PFSK-1 (cell line): ENCODE measurements at regions not wholly inside any gene's neighbourhood (a gene's known extent, or its start where the extent isn't known, plus 50 kb on each side); places are given as distances from the start of the nearest gene placed in this dataset.
A peak's percentile ranks its signal among the peaks of the same experiment; 100 is the strongest.

ENCODE experiments used
- FOXP2 ChIP-seq: optimal IDR thresholded peaks from 2 replicates; pipeline ENCODE3; 2011; ENCODE audit warnings: borderline replicate concordance, control low read depth, inconsistent platforms; ENCODE audit not compliant: insufficient read depth; ENCODE audit errors: extremely low read length, extremely low read depth
- POLR2AphosphoS5 ChIP-seq: IDR thresholded peaks from 2 replicates; pipeline ENCODE4 v1.6.1; 2012; ENCODE audit warnings: low read depth, mild to moderate bottlenecking, control low read depth, low read length, moderate library complexity
- SIN3A ChIP-seq: IDR thresholded peaks from 2 replicates; pipeline ENCODE4 v1.6.1; 2012; ENCODE audit warnings: mild to moderate bottlenecking, low read length, moderate library complexity, borderline replicate concordance; ENCODE audit not compliant: insufficient read depth
- TAF1 ChIP-seq: IDR thresholded peaks from 2 replicates; pipeline ENCODE4 v1.6.1; 2012; ENCODE audit warnings: low read length, control low read depth, borderline replicate concordance; ENCODE audit not compliant: insufficient read depth
- TF ChIP-seq, protein P1 (sequence below), 2 experiments: IDR thresholded peaks; 2 replicates each; pipeline versions ENCODE4 v1.6.1 to v1.8.0; 2011 to 2012; ENCODE audit warnings: low read depth in 2 of 2, low read length in 2 of 2, control low read depth in 1 of 2, inconsistent platforms in 1 of 2, mild to moderate bottlenecking in 1 of 2, moderate library complexity in 1 of 2; ENCODE audit not compliant: insufficient read depth in 1 of 2

- TF ChIP-seq FOXP2 (no peak), POLR2AphosphoS5 (no peak), TAF1 (no peak), SIN3A (no peak)
- TF ChIP-seq, protein P1, sequence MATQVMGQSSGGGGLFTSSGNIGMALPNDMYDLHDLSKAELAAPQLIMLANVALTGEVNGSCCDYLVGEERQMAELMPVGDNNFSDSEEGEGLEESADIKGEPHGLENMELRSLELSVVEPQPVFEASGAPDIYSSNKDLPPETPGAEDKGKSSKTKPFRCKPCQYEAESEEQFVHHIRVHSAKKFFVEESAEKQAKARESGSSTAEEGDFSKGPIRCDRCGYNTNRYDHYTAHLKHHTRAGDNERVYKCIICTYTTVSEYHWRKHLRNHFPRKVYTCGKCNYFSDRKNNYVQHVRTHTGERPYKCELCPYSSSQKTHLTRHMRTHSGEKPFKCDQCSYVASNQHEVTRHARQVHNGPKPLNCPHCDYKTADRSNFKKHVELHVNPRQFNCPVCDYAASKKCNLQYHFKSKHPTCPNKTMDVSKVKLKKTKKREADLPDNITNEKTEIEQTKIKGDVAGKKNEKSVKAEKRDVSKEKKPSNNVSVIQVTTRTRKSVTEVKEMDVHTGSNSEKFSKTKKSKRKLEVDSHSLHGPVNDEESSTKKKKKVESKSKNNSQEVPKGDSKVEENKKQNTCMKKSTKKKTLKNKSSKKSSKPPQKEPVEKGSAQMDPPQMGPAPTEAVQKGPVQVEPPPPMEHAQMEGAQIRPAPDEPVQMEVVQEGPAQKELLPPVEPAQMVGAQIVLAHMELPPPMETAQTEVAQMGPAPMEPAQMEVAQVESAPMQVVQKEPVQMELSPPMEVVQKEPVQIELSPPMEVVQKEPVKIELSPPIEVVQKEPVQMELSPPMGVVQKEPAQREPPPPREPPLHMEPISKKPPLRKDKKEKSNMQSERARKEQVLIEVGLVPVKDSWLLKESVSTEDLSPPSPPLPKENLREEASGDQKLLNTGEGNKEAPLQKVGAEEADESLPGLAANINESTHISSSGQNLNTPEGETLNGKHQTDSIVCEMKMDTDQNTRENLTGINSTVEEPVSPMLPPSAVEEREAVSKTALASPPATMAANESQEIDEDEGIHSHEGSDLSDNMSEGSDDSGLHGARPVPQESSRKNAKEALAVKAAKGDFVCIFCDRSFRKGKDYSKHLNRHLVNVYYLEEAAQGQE (IDR thresholded peaks at IDR 0.05; ENCODE audit: insufficient read depth in 1 of 2, low read depth in 2 of 2, low read length in 2 of 2): no peak
Observed at GRCh38 chr9:85404911-85405565, 336.7 kb downstream of the AGTPBP1 start.

DNA sequence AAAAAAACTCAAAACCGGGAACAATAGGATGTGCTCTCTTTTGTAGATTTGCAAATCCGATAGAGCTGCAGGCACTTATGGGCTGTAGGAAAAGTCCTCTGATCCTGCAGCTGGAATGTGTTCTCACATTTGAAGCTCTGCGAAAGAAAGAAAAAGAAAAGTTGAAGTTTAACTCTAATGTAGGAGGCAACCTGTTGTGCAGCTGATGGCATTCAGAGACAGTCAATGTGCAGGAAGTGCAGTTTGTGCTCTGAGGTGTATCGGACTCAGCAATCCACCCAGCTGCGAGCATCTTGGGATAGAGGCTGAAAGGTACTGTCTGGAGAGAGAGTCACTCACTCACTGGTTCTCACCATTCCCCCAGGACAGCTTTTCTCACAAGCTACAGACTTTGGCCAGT lies 339.2 kb downstream of the AGTPBP1 start:
- no peak for TF ChIP-seq TAF1
- TF ChIP-seq, protein P1 (IDR thresholded peaks at IDR 0.05; ENCODE audit: insufficient read depth in 1 of 2, low read depth in 2 of 2, low read length in 2 of 2): no peak
- no peak for TF ChIP-seq SIN3A
- TF ChIP-seq POLR2AphosphoS5: no peak
- no peak for TF ChIP-seq FOXP2

DNA sequence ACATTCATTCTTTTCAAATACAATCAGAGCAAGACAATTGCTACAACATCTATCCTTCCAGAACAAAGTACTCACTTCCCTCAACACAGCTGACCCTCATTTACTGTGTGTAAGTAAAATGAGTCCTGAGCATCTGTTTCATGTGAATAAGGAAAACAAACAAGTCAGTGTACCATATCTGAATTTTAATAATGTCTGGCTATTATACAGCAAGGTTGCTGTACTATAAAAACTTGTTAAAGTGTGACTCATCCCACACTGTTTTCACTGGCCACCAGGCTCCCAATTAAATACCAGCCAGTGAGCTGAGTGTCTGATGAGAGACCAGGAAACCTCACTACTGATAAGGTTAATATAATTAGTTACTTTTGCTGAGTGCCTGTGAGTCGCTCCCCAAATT lies 339.8 kb downstream of the AGTPBP1 start:
- no peak for TF ChIP-seq POLR2AphosphoS5
- TF ChIP-seq FOXP2: no peak
- no peak for TF ChIP-seq TAF1
- TF ChIP-seq, protein P1 (IDR thresholded peaks at IDR 0.05; ENCODE audit: insufficient read depth in 1 of 2, low read depth in 2 of 2, low read length in 2 of 2): peak in 1 of 2 experiments; percentile 62; a peak in 1 of 4 replicates
- peak; percentile 69; the same call in 1 of the 2 replicates for TF ChIP-seq SIN3A

GRCh38 chr9:85397005-85397404 lies 344.7 kb downstream of the AGTPBP1 start:
- no peak for TF ChIP-seq SIN3A
- TF ChIP-seq TAF1: no peak
- TF ChIP-seq POLR2AphosphoS5: no peak
- TF ChIP-seq, protein P1 (IDR thresholded peaks at IDR 0.05; ENCODE audit: insufficient read depth in 1 of 2, low read depth in 2 of 2, low read length in 2 of 2): no peak
- no peak for TF ChIP-seq FOXP2

DNA sequence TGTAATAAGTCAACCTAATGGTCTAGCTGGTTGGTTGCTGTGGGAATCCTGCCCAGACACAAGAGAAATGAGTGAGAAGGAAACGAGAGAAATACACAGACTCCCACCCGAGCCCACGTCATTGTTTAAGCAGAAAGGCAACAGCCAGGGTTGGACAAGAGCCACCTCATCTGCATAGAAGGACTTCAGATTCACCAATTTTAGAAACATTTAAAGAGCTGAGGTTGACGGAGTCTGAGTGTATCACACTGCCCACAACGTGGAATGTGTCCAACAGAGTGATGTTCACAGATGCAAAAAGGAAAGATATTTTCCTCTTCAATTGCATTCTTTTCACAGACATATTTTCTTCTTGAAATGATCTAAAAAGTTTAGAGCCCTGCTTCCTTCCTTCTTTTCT lies 349.5 kb downstream of the AGTPBP1 start:
- TF ChIP-seq POLR2AphosphoS5: no peak
- TF ChIP-seq TAF1: no peak
- TF ChIP-seq, protein P1 (IDR thresholded peaks at IDR 0.05; ENCODE audit: insufficient read depth in 1 of 2, low read depth in 2 of 2, low read length in 2 of 2): no peak
- TF ChIP-seq FOXP2: no peak
- no peak for TF ChIP-seq SIN3A
